GM12874 (cell line): ENCODE measurements at regions not wholly inside any gene's neighbourhood (a gene's known extent, or its start where the extent isn't known, plus 50 kb on each side); places are given as distances from the start of the nearest gene placed in this dataset.
A peak's percentile ranks its signal among the peaks of the same experiment; 100 is the strongest.

ENCODE experiments used
- TF ChIP-seq, protein P1 (sequence below): IDR thresholded peaks from 2 replicates; pipeline ENCODE4 v1.5.1; 2011; ENCODE audit warnings: low read depth, mild to moderate bottlenecking, control low read depth, low read length, moderate library complexity; ENCODE audit not compliant: insufficient read depth

DNA sequence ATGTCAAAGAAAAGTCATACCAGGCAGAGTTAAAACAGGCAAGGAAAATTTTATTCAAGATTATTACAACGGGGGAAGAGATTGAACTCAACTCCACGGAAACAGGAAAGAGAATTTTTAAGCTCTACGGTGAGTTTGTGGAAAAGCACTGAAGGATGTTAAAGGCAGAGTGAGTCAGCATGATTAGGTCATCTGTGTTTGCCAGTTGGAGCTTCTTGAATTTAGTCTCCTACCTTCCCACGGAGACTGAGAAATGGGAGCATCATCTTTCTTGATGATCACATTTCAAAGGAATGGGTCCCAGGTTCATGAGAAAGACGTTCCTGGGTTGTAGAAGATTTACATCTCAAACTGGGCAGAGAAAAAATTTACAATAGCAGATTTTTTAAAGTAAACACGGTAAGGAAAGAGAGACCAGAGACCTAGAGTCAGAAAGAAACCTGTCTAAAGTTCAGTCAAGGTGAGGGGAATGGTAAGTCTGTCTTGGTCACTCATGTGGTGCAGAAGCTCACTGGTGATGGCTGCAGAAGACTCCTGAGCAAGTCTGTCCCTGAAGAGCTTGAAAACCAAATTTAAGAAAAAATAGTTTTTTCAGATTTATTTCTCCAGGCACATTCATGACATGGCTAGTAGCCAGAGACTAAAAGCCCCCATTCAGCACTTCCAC lies 516.9 kb upstream of the LRRN3 start:
- TF ChIP-seq, protein P1, sequence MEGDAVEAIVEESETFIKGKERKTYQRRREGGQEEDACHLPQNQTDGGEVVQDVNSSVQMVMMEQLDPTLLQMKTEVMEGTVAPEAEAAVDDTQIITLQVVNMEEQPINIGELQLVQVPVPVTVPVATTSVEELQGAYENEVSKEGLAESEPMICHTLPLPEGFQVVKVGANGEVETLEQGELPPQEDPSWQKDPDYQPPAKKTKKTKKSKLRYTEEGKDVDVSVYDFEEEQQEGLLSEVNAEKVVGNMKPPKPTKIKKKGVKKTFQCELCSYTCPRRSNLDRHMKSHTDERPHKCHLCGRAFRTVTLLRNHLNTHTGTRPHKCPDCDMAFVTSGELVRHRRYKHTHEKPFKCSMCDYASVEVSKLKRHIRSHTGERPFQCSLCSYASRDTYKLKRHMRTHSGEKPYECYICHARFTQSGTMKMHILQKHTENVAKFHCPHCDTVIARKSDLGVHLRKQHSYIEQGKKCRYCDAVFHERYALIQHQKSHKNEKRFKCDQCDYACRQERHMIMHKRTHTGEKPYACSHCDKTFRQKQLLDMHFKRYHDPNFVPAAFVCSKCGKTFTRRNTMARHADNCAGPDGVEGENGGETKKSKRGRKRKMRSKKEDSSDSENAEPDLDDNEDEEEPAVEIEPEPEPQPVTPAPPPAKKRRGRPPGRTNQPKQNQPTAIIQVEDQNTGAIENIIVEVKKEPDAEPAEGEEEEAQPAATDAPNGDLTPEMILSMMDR = no peak

DNA sequence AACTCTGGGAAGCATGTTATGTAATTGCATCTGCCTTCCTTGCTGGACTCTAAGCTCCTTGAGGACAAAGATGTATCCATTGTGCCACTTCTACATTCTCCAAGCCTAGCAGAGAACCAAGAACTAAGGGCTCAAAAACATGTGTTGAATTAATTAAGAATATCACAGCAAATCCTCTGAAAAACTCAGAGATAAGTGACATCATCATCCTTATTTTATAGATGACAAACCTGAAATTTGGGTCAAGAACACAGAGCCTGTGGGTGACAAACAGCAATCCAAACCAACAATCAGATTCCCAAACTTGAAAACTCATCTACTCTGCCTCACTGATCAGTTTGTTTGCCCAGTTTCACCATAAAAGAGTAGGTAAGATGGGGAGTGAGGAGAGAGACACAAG lies 503.6 kb upstream of the LRRN3 start:
- TF ChIP-seq, protein P1 = no peak

DNA sequence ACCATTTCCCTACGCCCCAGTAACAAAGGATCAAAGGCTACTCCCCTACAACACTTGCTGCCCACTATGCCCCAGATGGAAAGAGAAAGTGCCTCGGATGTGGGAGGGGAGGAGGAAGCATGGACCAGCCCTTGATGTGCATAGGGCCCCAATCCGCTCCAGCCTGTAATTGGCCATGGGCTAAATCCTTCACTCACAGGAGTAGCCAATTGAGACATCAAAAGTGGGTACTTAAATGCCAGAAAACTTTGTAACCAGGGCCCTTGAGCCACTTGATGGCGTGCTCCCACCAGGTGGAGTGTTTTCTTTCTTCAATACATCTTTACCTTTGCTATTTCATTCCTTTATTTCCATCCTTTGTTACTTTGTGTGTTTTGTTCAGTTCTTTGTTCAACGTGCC lies 500.5 kb upstream of the LRRN3 start:
- TF ChIP-seq, protein P1 = peak; percentile 19; the same call in 1 of the 2 replicates

DNA sequence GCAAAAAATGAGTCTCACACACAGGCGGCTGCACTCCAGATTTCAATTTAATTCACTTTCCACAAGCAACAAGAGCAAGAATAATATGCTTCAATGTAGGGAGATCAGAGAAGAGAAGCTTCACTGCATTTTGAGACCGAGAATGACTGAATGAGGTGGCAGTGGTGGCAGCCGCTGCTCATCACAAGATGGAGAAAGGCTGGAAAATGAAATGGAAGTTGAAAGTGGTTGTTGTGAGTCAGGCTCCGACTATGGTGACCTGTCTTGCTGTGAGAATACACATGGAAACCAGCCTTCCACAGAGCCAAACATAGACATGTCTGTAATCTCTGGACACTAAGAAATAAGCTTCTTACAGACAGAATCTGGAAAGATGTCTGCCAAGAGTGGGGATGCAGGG lies 499.6 kb upstream of the LRRN3 start:
- TF ChIP-seq, protein P1 = no peak

DNA sequence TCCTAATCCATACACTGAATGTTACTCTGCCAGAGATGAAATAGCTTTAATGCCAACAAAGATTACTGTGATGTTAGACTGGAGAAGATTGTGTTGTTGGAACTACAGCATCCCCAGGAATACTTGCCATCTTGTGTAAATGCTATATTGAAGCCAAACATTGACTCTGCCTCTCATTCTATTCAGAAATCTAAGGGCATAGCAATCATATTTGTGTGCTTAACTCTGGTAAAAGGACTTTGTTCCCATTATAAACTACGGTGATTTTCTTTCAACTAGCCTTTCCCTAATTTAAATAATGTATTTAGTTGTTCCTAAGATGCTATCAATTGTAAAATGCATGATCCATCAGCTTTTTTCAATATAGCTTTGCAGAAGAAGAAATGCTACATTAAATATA lies 498.4 kb upstream of the LRRN3 start:
- TF ChIP-seq, protein P1 = no peak

DNA sequence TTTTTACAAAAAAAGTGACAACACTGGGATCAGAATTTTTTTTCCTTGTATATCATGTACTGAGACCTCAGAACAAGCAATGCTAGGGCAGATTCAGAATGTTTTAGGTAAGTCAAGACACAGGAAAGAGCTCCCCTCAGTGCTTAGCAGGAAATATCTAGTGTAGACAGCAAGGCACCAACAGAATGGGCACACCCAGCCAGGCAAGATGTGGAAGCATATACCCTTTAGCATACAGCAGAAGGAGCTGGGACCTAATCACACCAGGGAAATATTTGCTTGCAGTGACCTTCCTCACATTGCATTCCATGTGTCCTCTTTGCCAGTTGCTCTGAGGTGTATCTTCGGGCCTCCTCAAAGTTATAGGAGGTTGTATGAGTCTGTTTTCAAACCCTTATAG lies 497.6 kb upstream of the LRRN3 start:
- TF ChIP-seq, protein P1 = no peak

DNA sequence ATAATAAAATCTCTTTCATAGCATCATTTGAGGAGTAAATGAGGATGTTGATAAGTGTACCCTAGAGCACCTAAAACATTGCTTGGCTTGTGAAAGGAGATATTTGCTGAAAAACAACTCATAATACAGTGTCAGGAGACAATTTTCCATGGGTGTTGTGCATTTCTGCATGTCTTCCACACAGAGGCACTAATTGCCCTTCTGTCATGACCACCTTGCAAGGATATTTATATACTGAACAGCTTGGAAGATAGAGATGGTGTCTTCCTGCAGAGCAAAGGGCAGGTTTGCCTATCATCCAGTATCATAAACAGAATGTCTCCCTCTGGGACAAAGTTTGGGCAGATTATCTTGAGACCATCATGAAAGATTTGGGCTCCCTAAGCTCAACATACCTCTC lies 495.2 kb upstream of the LRRN3 start:
- TF ChIP-seq, protein P1 = no peak
